ENCODE measurements at regions not wholly inside any gene's neighbourhood (a gene's known extent, or its start where the extent isn't known, plus 50 kb on each side); places are given as distances from the start of the nearest gene placed in this dataset.

GRCh38 chr3:137061186-137061585 is 103.4 kb downstream of the IL20RB start:
- DNase-seq (ENCODE audit: low read depth in 2 of 2), result no peak

GRCh38 chr3:137062250-137062649 is 104.5 kb downstream of the IL20RB start:
- no peak for DNase-seq (ENCODE audit: low read depth in 2 of 2)

- no peak for DNase-seq (ENCODE audit: low read depth in 2 of 2)
Observed at GRCh38 chr3:137065381-137065780, 107.6 kb downstream of the IL20RB start.

GRCh38 chr3:137066092-137066491 is 108.3 kb downstream of the IL20RB start:
- no peak for DNase-seq (ENCODE audit: low read depth in 2 of 2)

- DNase-seq (ENCODE audit: low read depth in 2 of 2), result no peak
Observed at GRCh38 chr3:137071104-137071503, 113.3 kb downstream of the IL20RB start.

GRCh38 chr3:137075020-137075419 is 117.2 kb downstream of the IL20RB start:
- no peak for DNase-seq (ENCODE audit: low read depth in 2 of 2)

GRCh38 chr3:137078040-137078439 is 120.3 kb downstream of the IL20RB start:
- no peak for DNase-seq (ENCODE audit: low read depth in 2 of 2)

- DNase-seq (ENCODE audit: low read depth in 2 of 2), result no peak
Observed at GRCh38 chr3:137079571-137079970, 121.8 kb downstream of the IL20RB start.

GRCh38 chr3:137081711-137082110 is 123.9 kb downstream of the IL20RB start:
- no peak for DNase-seq (ENCODE audit: low read depth in 2 of 2)

- DNase-seq (ENCODE audit: low read depth in 2 of 2), result no peak
Observed at GRCh38 chr3:137082763-137083162, 125.0 kb downstream of the IL20RB start.

GRCh38 chr3:137083332-137083731 is 125.5 kb downstream of the IL20RB start:
- no peak for DNase-seq (ENCODE audit: low read depth in 2 of 2)

GRCh38 chr3:137084586-137084985 is 126.8 kb downstream of the IL20RB start:
- DNase-seq (ENCODE audit: low read depth in 2 of 2), result no peak

GRCh38 chr3:137097386-137097785 is 139.6 kb downstream of the IL20RB start:
- DNase-seq (ENCODE audit: low read depth in 2 of 2), result no peak

GRCh38 chr3:137097852-137098251 is 140.1 kb downstream of the IL20RB start:
- DNase-seq (ENCODE audit: low read depth in 2 of 2), result no peak

- no peak for DNase-seq (ENCODE audit: low read depth in 2 of 2)
Observed at GRCh38 chr3:137099364-137100219, 141.8 kb downstream of the IL20RB start.

GRCh38 chr3:137100326-137100725 is 142.5 kb downstream of the IL20RB start:
- no peak for DNase-seq (ENCODE audit: low read depth in 2 of 2)

GRCh38 chr3:137103739-137104138 is 146.0 kb downstream of the IL20RB start:
- no peak for DNase-seq (ENCODE audit: low read depth in 2 of 2)

GRCh38 chr3:137105277-137105977 is 147.6 kb downstream of the IL20RB start:
- no peak for DNase-seq (ENCODE audit: low read depth in 2 of 2)

GRCh38 chr3:137106612-137107240 is 148.9 kb downstream of the IL20RB start:
- no peak for DNase-seq (ENCODE audit: low read depth in 2 of 2)

GRCh38 chr3:137108699-137109440 is 151.1 kb downstream of the IL20RB start:
- no peak for DNase-seq (ENCODE audit: low read depth in 2 of 2)

- DNase-seq (ENCODE audit: low read depth in 2 of 2), result no peak
Observed at GRCh38 chr3:137110392-137110996, 152.7 kb downstream of the IL20RB start.

GRCh38 chr3:137111497-137111896 is 153.7 kb downstream of the IL20RB start:
- no peak for DNase-seq (ENCODE audit: low read depth in 2 of 2)

All from stimulated activated CD4-positive, alpha-beta T cell treated with anti-CD3 and anti-CD28 coated beads, Interleukin-15, amount 100 ng/mL, for 48 hours (primary cell).